ENCODE measurements at regions not wholly inside any gene's neighbourhood (a gene's known extent, or its start where the extent isn't known, plus 50 kb on each side); places are given as distances from the start of the nearest gene placed in this dataset.
A peak's percentile ranks its signal among the peaks of the same experiment; 100 is the strongest.

- TF ChIP-seq, protein P1, sequence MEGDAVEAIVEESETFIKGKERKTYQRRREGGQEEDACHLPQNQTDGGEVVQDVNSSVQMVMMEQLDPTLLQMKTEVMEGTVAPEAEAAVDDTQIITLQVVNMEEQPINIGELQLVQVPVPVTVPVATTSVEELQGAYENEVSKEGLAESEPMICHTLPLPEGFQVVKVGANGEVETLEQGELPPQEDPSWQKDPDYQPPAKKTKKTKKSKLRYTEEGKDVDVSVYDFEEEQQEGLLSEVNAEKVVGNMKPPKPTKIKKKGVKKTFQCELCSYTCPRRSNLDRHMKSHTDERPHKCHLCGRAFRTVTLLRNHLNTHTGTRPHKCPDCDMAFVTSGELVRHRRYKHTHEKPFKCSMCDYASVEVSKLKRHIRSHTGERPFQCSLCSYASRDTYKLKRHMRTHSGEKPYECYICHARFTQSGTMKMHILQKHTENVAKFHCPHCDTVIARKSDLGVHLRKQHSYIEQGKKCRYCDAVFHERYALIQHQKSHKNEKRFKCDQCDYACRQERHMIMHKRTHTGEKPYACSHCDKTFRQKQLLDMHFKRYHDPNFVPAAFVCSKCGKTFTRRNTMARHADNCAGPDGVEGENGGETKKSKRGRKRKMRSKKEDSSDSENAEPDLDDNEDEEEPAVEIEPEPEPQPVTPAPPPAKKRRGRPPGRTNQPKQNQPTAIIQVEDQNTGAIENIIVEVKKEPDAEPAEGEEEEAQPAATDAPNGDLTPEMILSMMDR (IDR thresholded peaks at IDR 0.05) = no peak
- ATAC-seq (peak; percentile 36), DNase-seq (no peak)
- Histone ChIP-seq H3K4me3 (no peak overlapping the region), H3K9me3 (no peaks in the 10 kb centered on the region), H3K36me3 (ENCODE audit: low read depth) (no peaks in the 10 kb centered on the region), H3K4me1 (ENCODE audit: low read depth) (no peaks in the 10 kb centered on the region)
- intact Hi-C loops (cut with DNase I, micrococcal nuclease) = no loop called here
Measured at GRCh38 chr13:39811051-39811450, 155.6 kb downstream of the COG6 start.

DNA sequence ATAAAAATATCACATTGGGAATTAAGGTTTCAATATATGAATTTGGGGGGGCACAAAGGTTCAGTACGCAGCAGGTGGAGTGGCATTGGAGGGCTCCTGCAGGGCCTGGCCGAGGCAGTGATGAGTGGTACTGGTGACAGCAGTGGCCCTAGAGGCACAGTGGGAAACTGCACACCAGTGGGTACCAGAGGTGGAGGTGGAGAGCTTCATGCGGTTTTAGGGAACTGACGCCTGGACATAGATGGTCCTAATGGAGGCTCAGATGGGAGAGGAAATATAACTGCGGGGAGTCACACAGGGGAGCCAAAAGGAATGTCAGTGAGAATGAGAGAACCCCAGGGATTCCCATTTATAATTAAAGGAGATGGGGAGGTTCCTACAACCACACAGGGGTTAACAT is 156.2 kb downstream of the COG6 start:
- no peak overlapping the region for H3K4me3 ChIP-seq
- DNase-seq = no peak
- intact Hi-C loops (cut with DNase I, micrococcal nuclease) = no loop called here
- ATAC-seq = no peak
- H3K9me3 ChIP-seq = no peaks in the 10 kb centered on the region
- TF ChIP-seq, protein P1 (IDR thresholded peaks at IDR 0.05) = no peak
- no peaks in the 10 kb centered on the region for H3K36me3 ChIP-seq (ENCODE audit: low read depth)
- H3K4me1 ChIP-seq (ENCODE audit: low read depth) = no peaks in the 10 kb centered on the region

DNA sequence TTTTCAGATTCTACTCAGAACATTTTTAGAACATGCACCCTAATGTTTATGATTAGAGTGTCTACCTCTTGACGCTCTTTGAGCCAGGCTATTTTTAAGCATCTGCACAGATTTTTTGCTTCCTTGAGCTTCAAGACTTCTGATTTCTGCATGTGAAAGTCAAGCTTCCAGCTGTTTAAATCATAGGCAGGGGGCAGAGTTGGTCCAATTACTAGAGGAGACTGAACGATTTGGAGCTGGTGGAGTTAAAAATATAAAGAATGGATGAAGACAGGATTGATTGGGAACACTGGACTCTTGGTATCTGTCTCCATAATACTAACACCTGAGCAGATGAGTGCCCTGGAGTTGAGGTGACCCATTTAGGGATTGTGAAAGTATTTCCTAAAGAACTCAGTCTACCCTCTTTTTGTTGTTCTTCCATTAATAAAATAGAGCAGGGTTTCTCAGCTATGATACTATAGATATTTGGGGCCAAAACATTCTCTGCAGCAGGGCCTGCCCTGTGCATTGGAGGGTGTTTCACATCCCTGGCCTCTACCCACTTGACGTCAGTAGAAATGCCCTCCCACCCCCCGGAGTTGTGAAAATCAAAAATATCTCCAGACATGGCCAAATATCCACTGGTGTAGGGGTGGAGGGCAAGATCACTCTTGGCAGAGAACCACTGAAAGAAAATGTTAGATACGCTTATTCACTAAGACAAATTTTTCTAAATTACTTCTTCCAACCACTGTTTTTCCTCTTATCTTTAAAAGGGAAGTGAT is 160.1 kb downstream of the COG6 start:
- Histone ChIP-seq H3K9me3 (no peaks in the 10 kb centered on the region), H3K4me3 (no peak overlapping the region), H3K4me1 (ENCODE audit: low read depth) (no peaks in the 10 kb centered on the region), H3K36me3 (ENCODE audit: low read depth) (no peaks in the 10 kb centered on the region)
- intact Hi-C loops (cut with DNase I, micrococcal nuclease) = no loop called here
- ATAC-seq (no peak), DNase-seq (no peak)
- TF ChIP-seq, protein P1 (IDR thresholded peaks at IDR 0.05) = no peak

- H3K4me1 ChIP-seq (ENCODE audit: low read depth) = no peaks in the 10 kb centered on the region
- DNase-seq (no peak), ATAC-seq (no peak)
- H3K36me3 ChIP-seq (ENCODE audit: low read depth) = no peaks in the 10 kb centered on the region
- no peak overlapping the region for H3K4me3 ChIP-seq
- TF ChIP-seq, protein P1 (IDR thresholded peaks at IDR 0.05) = no peak
- intact Hi-C loops (cut with DNase I, micrococcal nuclease) = no loop called here
- H3K9me3 ChIP-seq = no peaks in the 10 kb centered on the region
Measured at GRCh38 chr13:39816936-39817335, 161.5 kb downstream of the COG6 start.

- intact Hi-C loops (cut with DNase I, micrococcal nuclease) = no loop called here
- DNase-seq = no peak
- no peak for ATAC-seq
- Histone ChIP-seq H3K9me3 (no peaks in the 10 kb centered on the region), H3K4me1 (ENCODE audit: low read depth) (no peaks in the 10 kb centered on the region), H3K4me3 (no peak overlapping the region), H3K36me3 (ENCODE audit: low read depth) (no peaks in the 10 kb centered on the region)
- TF ChIP-seq, protein P1 (IDR thresholded peaks at IDR 0.05) = no peak
Measured at GRCh38 chr13:39818953-39819352, 163.5 kb downstream of the COG6 start.

Measured in mucosa of descending colon (tissue), 3 donors.